ENCODE measurements at regions not wholly inside any gene's neighbourhood (a gene's known extent, or its start where the extent isn't known, plus 50 kb on each side); places are given as distances from the start of the nearest gene placed in this dataset.

- TF ChIP-seq CTCF (IDR thresholded peaks at IDR 0.05) (no peak), POLR2A (IDR thresholded peaks at IDR 0.05) (no peak), POLR2AphosphoS5 (IDR thresholded peaks at IDR 0.05) (no peak), EP300 (IDR thresholded peaks at IDR 0.05) (no peak)
Observed at GRCh38 chr2:136342138-136342537, 224.2 kb upstream of the CXCR4 start.

Measured in gastroesophageal sphincter (tissue), 3 donors.